Fibroblast of skin of abdomen (primary cell): ENCODE measurements at regions not wholly inside any gene's neighbourhood (a gene's known extent, or its start where the extent isn't known, plus 50 kb on each side); places are given as distances from the start of the nearest gene placed in this dataset.

Experiments used
- DNase-seq: peaks from one replicate; pipeline ENCODE4 v3.0.0-alpha.2; 2013

DNA sequence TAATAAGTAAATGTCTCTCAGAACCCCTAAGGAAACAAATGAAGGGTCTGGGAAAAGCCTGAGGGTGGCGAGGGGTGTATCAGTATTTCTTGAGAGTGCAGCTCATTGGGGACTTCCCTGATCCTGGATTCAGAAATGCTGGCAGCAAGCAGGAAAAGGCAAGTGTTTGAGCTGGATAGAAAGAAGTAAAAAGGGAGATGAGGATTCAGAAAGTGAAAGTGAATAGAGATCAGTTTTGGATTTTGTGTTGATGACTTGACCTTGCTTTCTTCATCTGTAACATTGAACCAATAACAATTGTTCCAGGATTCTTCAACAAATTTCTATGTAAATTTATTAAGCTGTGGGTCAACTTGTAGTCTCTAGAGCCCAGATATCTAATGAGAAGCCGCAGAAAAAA lies 66.9 kb upstream of the CTSC start:
- no peak for DNase-seq

DNA sequence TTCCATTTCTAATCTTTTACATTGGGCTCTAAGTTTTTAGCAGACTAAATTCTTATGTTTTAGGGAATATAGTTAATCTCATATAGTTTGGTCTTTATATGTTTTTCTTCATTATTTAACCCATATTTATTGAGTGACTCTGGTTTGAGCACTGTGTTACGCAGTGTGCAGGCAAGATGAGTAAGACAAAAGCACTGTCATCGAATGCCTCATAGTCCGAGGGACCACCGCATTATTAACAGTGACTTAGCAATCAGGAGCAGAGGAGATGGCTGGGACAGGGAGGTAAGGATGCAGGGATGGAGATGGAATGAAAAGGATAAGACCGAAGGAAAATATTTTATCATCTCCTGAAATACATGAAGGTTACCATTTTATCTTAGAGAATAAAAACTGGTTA lies 65.2 kb upstream of the CTSC start:
- DNase-seq: peak; percentile 11

DNA sequence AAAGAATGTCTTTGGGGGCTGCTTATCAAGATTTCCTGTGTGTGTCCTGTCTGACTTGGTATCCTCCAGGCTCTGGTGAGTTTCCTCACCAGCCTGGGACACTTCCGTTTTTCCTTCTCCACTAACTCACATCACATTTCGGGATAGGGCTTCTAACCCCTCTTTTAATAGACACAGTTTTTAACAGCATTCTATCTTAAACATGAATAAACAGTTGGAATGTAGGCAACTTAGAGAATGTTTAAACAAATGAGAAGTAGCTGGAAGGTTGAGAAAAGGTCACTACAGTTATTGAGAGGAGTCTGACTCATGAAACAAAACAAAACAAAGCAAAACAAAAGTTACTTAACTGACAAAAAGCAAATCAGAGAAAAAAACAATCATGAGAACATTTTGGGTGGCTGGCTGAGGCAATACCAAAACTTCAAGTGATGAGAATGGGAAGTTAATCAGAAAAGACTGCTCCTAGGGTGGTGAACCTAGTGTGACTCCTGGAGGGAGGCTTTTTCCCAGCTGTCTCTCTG lies 64.7 kb upstream of the CTSC start:
- DNase-seq: peak; percentile 49

DNA sequence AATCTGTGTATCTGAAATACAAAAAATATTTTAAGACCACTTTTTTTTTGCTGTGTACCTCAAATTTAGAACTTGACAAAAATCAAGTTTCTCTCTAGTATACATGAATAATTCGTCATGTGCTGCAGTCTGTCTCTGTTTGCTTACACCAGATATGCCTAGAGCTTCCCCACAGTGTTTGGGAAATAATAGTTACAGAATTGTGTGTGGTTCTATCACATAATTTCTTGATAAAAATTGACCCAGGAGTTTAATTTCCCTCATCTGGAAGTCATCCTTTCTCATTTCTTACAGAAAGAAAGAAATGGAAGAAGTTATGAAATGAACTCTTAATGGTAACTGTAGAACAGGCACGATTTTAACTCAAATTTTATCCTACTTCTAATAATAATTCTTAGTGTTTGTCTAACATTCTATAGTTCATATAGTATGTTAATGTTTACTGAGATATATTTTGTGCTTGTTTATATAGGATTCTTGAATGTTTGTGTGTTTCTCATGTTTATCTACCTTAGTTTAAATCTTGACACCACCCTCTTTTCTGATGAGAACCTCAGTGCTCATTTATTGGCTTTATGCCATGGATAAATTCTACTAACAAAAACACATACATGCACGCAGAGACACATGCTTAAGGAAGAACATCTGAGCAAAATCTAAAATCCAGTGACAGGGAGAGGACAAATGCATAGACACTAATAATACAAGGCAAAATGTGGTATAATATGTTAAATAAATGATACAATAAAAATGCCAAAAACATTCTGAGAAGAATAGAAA lies 61.4 kb upstream of the CTSC start:
- DNase-seq: no peak

DNA sequence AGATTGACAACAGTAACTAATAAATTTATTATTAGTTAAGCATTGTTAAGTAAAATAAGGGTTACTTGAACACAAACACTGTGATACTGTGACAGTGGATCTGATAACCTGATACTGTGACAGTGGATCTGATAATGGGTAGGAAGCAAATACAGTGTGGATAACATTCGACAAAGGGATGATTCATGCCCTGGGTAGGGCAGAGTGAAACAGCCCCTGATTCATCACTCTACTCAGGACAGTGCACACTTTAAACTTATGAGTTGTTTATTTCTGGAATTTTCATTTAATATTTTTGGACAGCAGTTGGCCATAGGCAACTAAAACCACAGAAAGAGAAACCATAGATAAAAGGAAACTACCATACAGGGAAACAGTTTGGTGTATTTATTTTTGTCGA lies 60.8 kb upstream of the CTSC start:
- DNase-seq: peak; percentile 39

DNA sequence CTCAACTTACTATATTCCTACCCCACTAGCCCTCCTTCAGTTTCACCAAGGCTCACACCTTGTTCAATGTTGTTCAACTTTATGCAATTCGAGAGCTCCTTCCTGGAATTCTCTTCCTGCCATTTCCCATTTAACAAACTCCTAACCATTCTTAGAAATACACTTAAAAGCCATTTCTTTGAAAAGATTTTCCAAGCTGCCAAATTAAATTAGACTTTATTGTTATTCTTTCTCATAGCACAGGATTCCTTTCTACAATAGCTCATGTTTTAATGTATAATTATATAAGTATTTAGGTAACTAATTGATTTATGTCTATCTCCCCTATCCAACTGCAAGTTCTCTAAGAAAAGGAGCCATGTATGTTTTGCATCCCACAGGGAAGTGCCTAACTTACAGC lies 52.7 kb upstream of the CTSC start:
- no peak for DNase-seq

DNA sequence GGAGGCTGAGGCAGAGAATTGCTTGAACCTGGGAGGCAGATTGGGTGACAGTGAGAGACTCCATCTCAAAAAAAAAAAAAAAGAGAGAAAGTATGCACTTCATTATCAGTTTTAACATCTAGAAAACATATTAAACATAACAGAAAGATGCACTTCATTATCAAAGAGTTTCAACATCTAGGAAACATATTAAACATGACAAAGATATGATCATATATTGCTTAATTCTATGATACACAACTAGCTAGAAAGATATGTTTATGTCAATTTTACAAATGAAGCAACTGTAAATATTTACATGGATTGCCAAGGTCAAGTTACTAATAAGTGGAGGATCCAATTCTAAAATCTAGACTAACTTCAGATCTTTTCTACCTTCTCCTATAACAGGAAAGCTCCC lies 50.4 kb upstream of the CTSC start:
- DNase-seq: no peak
